DMS 273 (cell line): ENCODE measurements at regions not wholly inside any gene's neighbourhood (a gene's known extent, or its start where the extent isn't known, plus 50 kb on each side); places are given as distances from the start of the nearest gene placed in this dataset.

Experiments used
- DNase-seq: peaks from one replicate; lab custom pipeline; 2025; ENCODE audit not compliant: unreplicated experiment; lab: John Stamatoyannopoulos, UW

GRCh38 chr2:236940916-236941520, 144.7 kb upstream of the COPS8 start:
- peak; percentile 22 for DNase-seq

GRCh38 chr2:236941551-236941950, 144.1 kb upstream of the COPS8 start:
- no peak for DNase-seq

GRCh38 chr2:236942554-236942953, 143.1 kb upstream of the COPS8 start:
- DNase-seq: no peak

- DNase-seq: no peak
Measured at GRCh38 chr2:236943068-236943467, 142.6 kb upstream of the COPS8 start.

- DNase-seq: no peak
Measured at GRCh38 chr2:236943841-236944513, 141.7 kb upstream of the COPS8 start.

- DNase-seq: no peak
Measured at GRCh38 chr2:236944561-236944960, 141.1 kb upstream of the COPS8 start.

GRCh38 chr2:236945431-236946016, 140.2 kb upstream of the COPS8 start:
- DNase-seq: no peak

- DNase-seq: no peak
Measured at GRCh38 chr2:236946871-236947270, 138.8 kb upstream of the COPS8 start.

GRCh38 chr2:236947294-236947693, 138.4 kb upstream of the COPS8 start:
- no peak for DNase-seq

- no peak for DNase-seq
Measured at GRCh38 chr2:236947896-236948295, 137.8 kb upstream of the COPS8 start.

GRCh38 chr2:236949089-236949905, 136.4 kb upstream of the COPS8 start:
- no peak for DNase-seq

- DNase-seq: no peak
Measured at GRCh38 chr2:236951830-236952475, 133.7 kb upstream of the COPS8 start.

GRCh38 chr2:236954641-236955040, 131.0 kb upstream of the COPS8 start:
- DNase-seq: no peak

GRCh38 chr2:236955521-236956030, 130.1 kb upstream of the COPS8 start:
- DNase-seq: peak; percentile 17

GRCh38 chr2:236956031-236956618, 129.6 kb upstream of the COPS8 start:
- DNase-seq: no peak

- DNase-seq: no peak
Measured at GRCh38 chr2:236956641-236957040, 129.0 kb upstream of the COPS8 start.

- DNase-seq: no peak
Measured at GRCh38 chr2:236959036-236959435, 126.7 kb upstream of the COPS8 start.

- no peak for DNase-seq
Measured at GRCh38 chr2:236959876-236960275, 125.8 kb upstream of the COPS8 start.

GRCh38 chr2:236960531-236960930, 125.2 kb upstream of the COPS8 start:
- DNase-seq: no peak

GRCh38 chr2:236962816-236963215, 122.9 kb upstream of the COPS8 start:
- DNase-seq: no peak
